Smooth muscle cell (in vitro differentiated cells): ENCODE measurements at regions not wholly inside any gene's neighbourhood (a gene's known extent, or its start where the extent isn't known, plus 50 kb on each side); places are given as distances from the start of the nearest gene placed in this dataset.

Source experiments
- DNase-seq: peaks from one replicate; lab custom pipeline; 2025; ENCODE audit not compliant: unreplicated experiment; lab: John Stamatoyannopoulos, UW
- H2AFZ ChIP-seq: fragments of 200-600 bp; sonication (generic); 2 replicates; pipeline ENCODE4 v1.6.0; 2016; ENCODE audit warnings: antibody characterized with exemption, low read depth, mild to moderate bottlenecking
- H3F3A ChIP-seq: fragments of 200-600 bp; sonication (generic); 2 replicates; pipeline ENCODE4 v1.6.0; 2017; ENCODE audit warnings: antibody characterized with exemption, low read depth
- H3K27ac ChIP-seq: fragments of 200-600 bp; sonication (generic); 2 replicates; pipeline ENCODE4 v1.5.1; 2016; ENCODE audit warnings: low read depth, mild to moderate bottlenecking
- H3K27me3 ChIP-seq: fragments of 200-600 bp; sonication (generic); 2 replicates; pipeline ENCODE4 v1.6.1; 2016; ENCODE audit warnings: low read depth, mild to moderate bottlenecking
- H3K36me3 ChIP-seq: fragments of 200-600 bp; sonication (generic); 2 replicates; pipeline ENCODE4 v1.5.1; 2016; ENCODE audit warnings: low read depth
- H3K4me1 ChIP-seq: fragments of 200-600 bp; sonication (generic); 2 replicates; pipeline ENCODE4 v1.5.1; 2016; ENCODE audit warnings: low read depth
- H3K4me2 ChIP-seq: fragments of 200-600 bp; sonication (generic); 2 replicates; pipeline ENCODE4 v1.6.0; 2016; ENCODE audit warnings: mild to moderate bottlenecking
- H3K4me3 ChIP-seq: fragments of 200-600 bp; sonication (generic); 2 replicates; pipeline ENCODE4 v1.5.1; 2016; ENCODE audit warnings: mild to moderate bottlenecking
- H3K79me2 ChIP-seq: fragments of 200-600 bp; sonication (generic); 2 replicates; pipeline ENCODE4 v1.6.0; 2016; ENCODE audit warnings: low read depth, mild to moderate bottlenecking
- H3K9ac ChIP-seq: fragments of 200-600 bp; sonication (generic); 2 replicates; pipeline ENCODE4 v1.6.0; 2016; ENCODE audit warnings: low read depth
- H3K9me3 ChIP-seq: fragments of 200-600 bp; sonication (generic); replicated peaks from 2 replicates; pipeline ENCODE4 v1.5.1; 2016; ENCODE audit warnings: low read depth
- H4K20me1 ChIP-seq: fragments of 200-600 bp; sonication (generic); 2 replicates; pipeline ENCODE4 v1.6.0; 2016; ENCODE audit warnings: low read depth
- WGBS: methylation state at CpG from one replicate; pipeline ENCODE4 v1.1.7; 2016; ENCODE audit warnings: low lambda C conversion rate; 5-methylcytosine and 5-hydroxymethylcytosine counted together
- TF ChIP-seq, protein P1 (sequence below): fragments of 200-600 bp; sonication (generic); IDR thresholded peaks from 2 replicates; pipeline ENCODE4 v1.5.1; 2017; ENCODE audit warnings: borderline replicate concordance, mild to moderate bottlenecking, antibody characterized with exemption; ENCODE audit not compliant: insufficient read depth, poor library complexity, severe bottlenecking

DNA sequence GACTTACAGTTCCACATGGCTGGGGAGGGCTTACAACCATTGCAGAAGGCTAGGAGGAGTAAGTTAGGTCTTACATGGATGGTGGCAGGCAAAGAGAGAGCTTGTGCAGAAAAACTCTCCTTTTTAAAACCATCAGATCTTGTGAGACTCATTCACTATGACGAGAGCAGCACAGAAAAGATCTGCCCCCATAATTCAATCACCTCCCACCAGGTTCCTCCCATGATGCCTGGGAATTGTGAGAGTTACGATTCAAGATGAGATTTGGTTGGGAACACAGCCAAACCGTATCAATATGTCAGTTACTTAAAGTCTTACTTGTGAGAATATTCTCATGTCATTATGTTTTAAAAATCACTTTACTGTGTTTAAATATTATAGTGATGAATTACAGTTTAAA lies 481.9 kb downstream of the ARL4A start:
- Histone ChIP-seq H3K79me2 (no peaks in the 10 kb centered on the region), H3K9me3 (no peaks in the 10 kb centered on the region), H3K4me1 (no peaks in the 10 kb centered on the region), H3F3A (no peaks in the 10 kb centered on the region), H3K4me2 (no peak overlapping the region), H3K36me3 (no peaks in the 10 kb centered on the region), H3K27ac (no peak overlapping the region), H3K27me3 (no peaks in the 10 kb centered on the region), H3K9ac (no peak overlapping the region), H3K4me3 (no peak overlapping the region), H4K20me1 (no peaks in the 10 kb centered on the region), H2AFZ (no peak overlapping the region)
- no peak for DNase-seq
- WGBS: 86% methylated on average over 3 of the region's 3 CpGs
- TF ChIP-seq, protein P1, sequence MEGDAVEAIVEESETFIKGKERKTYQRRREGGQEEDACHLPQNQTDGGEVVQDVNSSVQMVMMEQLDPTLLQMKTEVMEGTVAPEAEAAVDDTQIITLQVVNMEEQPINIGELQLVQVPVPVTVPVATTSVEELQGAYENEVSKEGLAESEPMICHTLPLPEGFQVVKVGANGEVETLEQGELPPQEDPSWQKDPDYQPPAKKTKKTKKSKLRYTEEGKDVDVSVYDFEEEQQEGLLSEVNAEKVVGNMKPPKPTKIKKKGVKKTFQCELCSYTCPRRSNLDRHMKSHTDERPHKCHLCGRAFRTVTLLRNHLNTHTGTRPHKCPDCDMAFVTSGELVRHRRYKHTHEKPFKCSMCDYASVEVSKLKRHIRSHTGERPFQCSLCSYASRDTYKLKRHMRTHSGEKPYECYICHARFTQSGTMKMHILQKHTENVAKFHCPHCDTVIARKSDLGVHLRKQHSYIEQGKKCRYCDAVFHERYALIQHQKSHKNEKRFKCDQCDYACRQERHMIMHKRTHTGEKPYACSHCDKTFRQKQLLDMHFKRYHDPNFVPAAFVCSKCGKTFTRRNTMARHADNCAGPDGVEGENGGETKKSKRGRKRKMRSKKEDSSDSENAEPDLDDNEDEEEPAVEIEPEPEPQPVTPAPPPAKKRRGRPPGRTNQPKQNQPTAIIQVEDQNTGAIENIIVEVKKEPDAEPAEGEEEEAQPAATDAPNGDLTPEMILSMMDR: no peak

DNA sequence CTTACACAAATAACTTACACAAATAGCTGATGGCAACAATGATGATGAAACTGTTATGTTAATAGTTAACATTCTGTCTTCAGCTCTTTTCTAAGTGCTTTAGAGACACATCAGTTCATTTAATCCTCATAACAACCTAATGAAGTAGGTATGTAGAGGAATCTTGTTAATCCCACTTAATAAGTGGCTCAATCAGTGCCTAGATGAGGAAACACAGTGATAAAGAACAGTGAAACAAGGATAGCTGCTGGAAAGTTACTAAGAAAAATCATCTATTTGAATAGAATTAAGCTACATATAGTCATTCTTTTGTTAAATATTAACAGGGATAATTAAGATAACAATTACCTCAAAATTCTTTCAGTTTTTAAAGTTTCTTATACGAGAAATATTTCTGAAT lies 487.6 kb downstream of the ARL4A start:
- H3K36me3 ChIP-seq: no peaks in the 10 kb centered on the region
- no peak overlapping the region for H3K9ac ChIP-seq
- no peak overlapping the region for H3K27ac ChIP-seq
- TF ChIP-seq, protein P1: no peak
- no peaks in the 10 kb centered on the region for H3K79me2 ChIP-seq
- no peaks in the 10 kb centered on the region for H3K27me3 ChIP-seq
- no peaks in the 10 kb centered on the region for H4K20me1 ChIP-seq
- no peak overlapping the region for H3K4me3 ChIP-seq
- H3K4me2 ChIP-seq: no peak overlapping the region
- DNase-seq: no peak
- H3K9me3 ChIP-seq: no peaks in the 10 kb centered on the region
- no peaks in the 10 kb centered on the region for H3F3A ChIP-seq
- WGBS: 94% methylated on average over 1 of the region's 1 CpG
- H3K4me1 ChIP-seq: no peaks in the 10 kb centered on the region
- no peak overlapping the region for H2AFZ ChIP-seq

DNA sequence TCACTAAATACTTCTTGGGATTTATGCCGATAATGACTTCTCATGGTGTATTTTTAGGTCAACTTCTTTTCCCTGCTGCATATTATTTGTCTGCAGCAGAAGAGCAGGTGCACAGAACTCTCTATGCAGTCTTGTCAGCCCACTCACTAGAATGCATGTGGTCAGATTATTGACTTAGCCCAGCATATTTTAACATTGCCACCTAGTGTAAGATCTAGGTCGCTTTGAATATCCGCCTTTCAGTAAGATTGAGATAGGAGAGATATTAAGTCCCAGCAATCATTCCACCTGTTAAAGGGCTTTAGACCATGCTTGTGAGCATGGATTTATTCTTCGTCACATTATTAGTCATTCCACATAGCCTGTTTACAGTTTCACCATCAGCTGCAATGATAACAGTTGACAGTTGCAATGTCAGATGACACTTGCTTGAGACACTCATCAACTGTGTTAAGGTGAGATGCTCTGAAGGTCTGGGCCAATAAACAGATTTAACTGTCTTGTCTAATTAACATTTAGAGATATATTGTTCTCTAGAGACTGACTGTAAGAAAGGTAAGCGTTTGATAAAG lies 491.7 kb downstream of the ARL4A start:
- no peaks in the 10 kb centered on the region for H3K9me3 ChIP-seq
- no peak overlapping the region for H3K9ac ChIP-seq
- no peaks in the 10 kb centered on the region for H3F3A ChIP-seq
- no peak overlapping the region for H3K27ac ChIP-seq
- DNase-seq: no peak
- H3K79me2 ChIP-seq: no peaks in the 10 kb centered on the region
- no peaks in the 10 kb centered on the region for H3K36me3 ChIP-seq
- TF ChIP-seq, protein P1: no peak
- WGBS: 83% methylated on average over 5 of the region's 5 CpGs
- no peak overlapping the region for H2AFZ ChIP-seq
- H3K4me1 ChIP-seq: peaks cover 7% of the 10 kb centered on the region
- H3K4me3 ChIP-seq: no peak overlapping the region
- no peak overlapping the region for H3K4me2 ChIP-seq
- no peaks in the 10 kb centered on the region for H4K20me1 ChIP-seq
- no peaks in the 10 kb centered on the region for H3K27me3 ChIP-seq

DNA sequence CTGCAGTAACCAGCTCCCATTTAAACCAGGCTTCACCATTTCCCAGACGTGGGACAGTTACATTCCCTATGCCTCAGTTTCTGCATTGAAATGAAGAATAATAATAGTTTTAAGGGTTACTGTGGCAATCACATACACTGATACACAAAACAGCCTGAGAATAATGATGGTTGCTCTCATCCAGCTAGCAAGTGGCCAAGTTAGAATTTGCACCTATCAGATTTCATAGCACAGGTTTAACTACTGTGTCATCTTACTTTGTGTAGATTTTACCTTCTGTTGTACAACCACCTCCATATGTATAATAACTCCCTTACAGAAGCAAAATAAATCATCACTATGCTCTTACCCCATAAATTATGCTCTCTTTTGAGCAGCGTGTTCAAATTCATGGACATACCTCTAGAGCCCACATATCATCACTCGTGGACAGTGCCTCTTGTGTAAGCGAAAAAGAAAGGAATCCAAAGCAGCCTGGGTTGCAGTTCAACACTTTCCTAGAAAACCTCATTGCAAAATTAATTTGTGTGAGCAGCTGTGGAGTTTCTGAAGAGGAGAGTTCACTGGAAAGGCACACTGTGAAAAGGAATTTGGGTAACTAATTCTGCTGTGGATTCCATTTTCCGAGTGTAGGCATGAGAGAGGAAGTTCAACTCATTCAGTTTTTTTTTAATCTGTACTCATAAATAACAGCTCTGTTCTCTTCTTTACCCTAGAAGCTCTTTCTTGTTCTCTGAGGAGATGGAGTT lies 492.5 kb downstream of the ARL4A start:
- TF ChIP-seq, protein P1: no peak
- H3K27me3 ChIP-seq: no peaks in the 10 kb centered on the region
- peak overlapping the region; percentile 44 for H3K4me2 ChIP-seq
- H3K9ac ChIP-seq: no peak overlapping the region
- H3K79me2 ChIP-seq: no peaks in the 10 kb centered on the region
- no peak for DNase-seq
- peaks cover 7% of the 10 kb centered on the region for H3K4me1 ChIP-seq
- H2AFZ ChIP-seq: peak overlapping the region; percentile 49
- no peaks in the 10 kb centered on the region for H3K9me3 ChIP-seq
- H3F3A ChIP-seq: no peaks in the 10 kb centered on the region
- 52% methylated on average over 5 of the region's 5 CpGs for WGBS
- no peaks in the 10 kb centered on the region for H4K20me1 ChIP-seq
- H3K4me3 ChIP-seq: no peak overlapping the region
- H3K27ac ChIP-seq: no peak overlapping the region
- H3K36me3 ChIP-seq: no peaks in the 10 kb centered on the region
